ENCODE measurements at regions not wholly inside any gene's neighbourhood (a gene's known extent, or its start where the extent isn't known, plus 50 kb on each side); places are given as distances from the start of the nearest gene placed in this dataset.

- H3K27me3 ChIP-seq (ENCODE audit: control insufficient read depth in 3 of 3, insufficient read depth in 3 of 3, low read length in 3 of 3), result no peaks in the 10 kb centered on the region
These were observed 1141.3 kb downstream of the BRINP3 start for GRCh38 chr1:189336115-189337100.

GRCh38 chr1:189349607-189350006 is 1128.1 kb downstream of the BRINP3 start:
- Histone ChIP-seq H3K36me3 (ENCODE audit: control insufficient read depth in 3 of 3, insufficient read depth in 3 of 3, low read length in 3 of 3) (no peaks in the 10 kb centered on the region), H3K9ac (ENCODE audit: low read depth in 1 of 3, low read length in 3 of 3) (no peak overlapping the region), H3K9me3 (ENCODE audit: control insufficient read depth in 3 of 3, low read length in 3 of 3) (no peaks in the 10 kb centered on the region), H3K27ac (ENCODE audit: low read depth, low read length) (no peak overlapping the region), H3K27me3 (ENCODE audit: control insufficient read depth in 3 of 3, insufficient read depth in 3 of 3, low read length in 3 of 3) (no peaks in the 10 kb centered on the region), H3K4me3 (ENCODE audit: low read length in 3 of 3) (no peak overlapping the region), H3K4me1 (ENCODE audit: control insufficient read depth in 3 of 3, insufficient read depth in 3 of 3, low read length in 3 of 3) (no peaks in the 10 kb centered on the region)

More at GRCh38 chr1:189336115-189337100, 1141.3 kb downstream of the BRINP3 start:
- Histone ChIP-seq H3K27ac (ENCODE audit: low read depth, low read length) (no peak overlapping the region), H3K36me3 (ENCODE audit: control insufficient read depth in 3 of 3, insufficient read depth in 3 of 3, low read length in 3 of 3) (no peaks in the 10 kb centered on the region), H3K4me3 (ENCODE audit: low read length in 3 of 3) (no peak overlapping the region), H3K9me3 (ENCODE audit: control insufficient read depth in 3 of 3, low read length in 3 of 3) (no peaks in the 10 kb centered on the region), H3K4me1 (ENCODE audit: control insufficient read depth in 3 of 3, insufficient read depth in 3 of 3, low read length in 3 of 3) (no peaks in the 10 kb centered on the region), H3K9ac (ENCODE audit: low read depth in 1 of 3, low read length in 3 of 3) (no peak overlapping the region)

GRCh38 chr1:189350983-189351616 is 1126.6 kb downstream of the BRINP3 start:
- H3K36me3 ChIP-seq (ENCODE audit: control insufficient read depth in 3 of 3, insufficient read depth in 3 of 3, low read length in 3 of 3), result no peaks in the 10 kb centered on the region
- no peaks in the 10 kb centered on the region for H3K27me3 ChIP-seq (ENCODE audit: control insufficient read depth in 3 of 3, insufficient read depth in 3 of 3, low read length in 3 of 3)
- no peak overlapping the region for H3K27ac ChIP-seq (ENCODE audit: low read depth, low read length)
- no peaks in the 10 kb centered on the region for H3K9me3 ChIP-seq (ENCODE audit: control insufficient read depth in 3 of 3, low read length in 3 of 3)
- no peaks in the 10 kb centered on the region for H3K4me1 ChIP-seq (ENCODE audit: control insufficient read depth in 3 of 3, insufficient read depth in 3 of 3, low read length in 3 of 3)
- peak overlapping the region in 1 of 3 donors; percentile 24 for H3K4me3 ChIP-seq (ENCODE audit: low read length in 3 of 3)
- H3K9ac ChIP-seq (ENCODE audit: low read depth in 1 of 3, low read length in 3 of 3), result no peak overlapping the region

GRCh38 chr1:189351960-189352359 is 1125.7 kb downstream of the BRINP3 start:
- Histone ChIP-seq H3K36me3 (ENCODE audit: control insufficient read depth in 3 of 3, insufficient read depth in 3 of 3, low read length in 3 of 3) (no peaks in the 10 kb centered on the region), H3K27me3 (ENCODE audit: control insufficient read depth in 3 of 3, insufficient read depth in 3 of 3, low read length in 3 of 3) (no peaks in the 10 kb centered on the region), H3K4me3 (ENCODE audit: low read length in 3 of 3) (no peak overlapping the region), H3K4me1 (ENCODE audit: control insufficient read depth in 3 of 3, insufficient read depth in 3 of 3, low read length in 3 of 3) (no peaks in the 10 kb centered on the region), H3K9ac (ENCODE audit: low read depth in 1 of 3, low read length in 3 of 3) (no peak overlapping the region), H3K27ac (ENCODE audit: low read depth, low read length) (no peak overlapping the region), H3K9me3 (ENCODE audit: control insufficient read depth in 3 of 3, low read length in 3 of 3) (no peaks in the 10 kb centered on the region)

- H3K9me3 ChIP-seq (ENCODE audit: control insufficient read depth in 3 of 3, low read length in 3 of 3), result no peaks in the 10 kb centered on the region
- no peaks in the 10 kb centered on the region for H3K27me3 ChIP-seq (ENCODE audit: control insufficient read depth in 3 of 3, insufficient read depth in 3 of 3, low read length in 3 of 3)
- H3K4me1 ChIP-seq (ENCODE audit: control insufficient read depth in 3 of 3, insufficient read depth in 3 of 3, low read length in 3 of 3), result no peaks in the 10 kb centered on the region
- H3K36me3 ChIP-seq (ENCODE audit: control insufficient read depth in 3 of 3, insufficient read depth in 3 of 3, low read length in 3 of 3), result no peaks in the 10 kb centered on the region
- H3K4me3 ChIP-seq (ENCODE audit: low read length in 3 of 3), result no peak overlapping the region
- H3K9ac ChIP-seq (ENCODE audit: low read depth in 1 of 3, low read length in 3 of 3), result no peak overlapping the region
- H3K27ac ChIP-seq (ENCODE audit: low read depth, low read length), result no peak overlapping the region
These were observed 1121.5 kb downstream of the BRINP3 start for GRCh38 chr1:189356206-189356605.

- Histone ChIP-seq H3K27me3 (ENCODE audit: control insufficient read depth in 3 of 3, insufficient read depth in 3 of 3, low read length in 3 of 3) (no peaks in the 10 kb centered on the region), H3K4me1 (ENCODE audit: control insufficient read depth in 3 of 3, insufficient read depth in 3 of 3, low read length in 3 of 3) (no peaks in the 10 kb centered on the region), H3K27ac (ENCODE audit: low read depth, low read length) (no peak overlapping the region), H3K9me3 (ENCODE audit: control insufficient read depth in 3 of 3, low read length in 3 of 3) (no peaks in the 10 kb centered on the region), H3K9ac (ENCODE audit: low read depth in 1 of 3, low read length in 3 of 3) (no peak overlapping the region), H3K36me3 (ENCODE audit: control insufficient read depth in 3 of 3, insufficient read depth in 3 of 3, low read length in 3 of 3) (no peaks in the 10 kb centered on the region), H3K4me3 (ENCODE audit: low read length in 3 of 3) (no peak overlapping the region)
These were observed 1120.3 kb downstream of the BRINP3 start for GRCh38 chr1:189357317-189357716.

GRCh38 chr1:189369612-189370011 is 1108.1 kb downstream of the BRINP3 start:
- H3K4me1 ChIP-seq (ENCODE audit: control insufficient read depth in 3 of 3, insufficient read depth in 3 of 3, low read length in 3 of 3), result no peaks in the 10 kb centered on the region
- no peak overlapping the region for H3K27ac ChIP-seq (ENCODE audit: low read depth, low read length)
- no peaks in the 10 kb centered on the region for H3K9me3 ChIP-seq (ENCODE audit: control insufficient read depth in 3 of 3, low read length in 3 of 3)
- no peaks in the 10 kb centered on the region for H3K36me3 ChIP-seq (ENCODE audit: control insufficient read depth in 3 of 3, insufficient read depth in 3 of 3, low read length in 3 of 3)
- H3K27me3 ChIP-seq (ENCODE audit: control insufficient read depth in 3 of 3, insufficient read depth in 3 of 3, low read length in 3 of 3), result no peaks in the 10 kb centered on the region
- no peak overlapping the region for H3K9ac ChIP-seq (ENCODE audit: low read depth in 1 of 3, low read length in 3 of 3)
- no peak overlapping the region for H3K4me3 ChIP-seq (ENCODE audit: low read length in 3 of 3)

- Histone ChIP-seq H3K9ac (ENCODE audit: low read depth in 1 of 3, low read length in 3 of 3) (no peak overlapping the region), H3K36me3 (ENCODE audit: control insufficient read depth in 3 of 3, insufficient read depth in 3 of 3, low read length in 3 of 3) (no peaks in the 10 kb centered on the region), H3K9me3 (ENCODE audit: control insufficient read depth in 3 of 3, low read length in 3 of 3) (no peaks in the 10 kb centered on the region), H3K4me1 (ENCODE audit: control insufficient read depth in 3 of 3, insufficient read depth in 3 of 3, low read length in 3 of 3) (no peaks in the 10 kb centered on the region), H3K4me3 (ENCODE audit: low read length in 3 of 3) (no peak overlapping the region), H3K27ac (ENCODE audit: low read depth, low read length) (no peak overlapping the region), H3K27me3 (ENCODE audit: control insufficient read depth in 3 of 3, insufficient read depth in 3 of 3, low read length in 3 of 3) (no peaks in the 10 kb centered on the region)
These were observed 1102.8 kb downstream of the BRINP3 start for GRCh38 chr1:189374816-189375215.

- Histone ChIP-seq H3K4me1 (ENCODE audit: control insufficient read depth in 3 of 3, insufficient read depth in 3 of 3, low read length in 3 of 3) (no peaks in the 10 kb centered on the region), H3K36me3 (ENCODE audit: control insufficient read depth in 3 of 3, insufficient read depth in 3 of 3, low read length in 3 of 3) (no peaks in the 10 kb centered on the region), H3K27me3 (ENCODE audit: control insufficient read depth in 3 of 3, insufficient read depth in 3 of 3, low read length in 3 of 3) (no peaks in the 10 kb centered on the region), H3K9ac (ENCODE audit: low read depth in 1 of 3, low read length in 3 of 3) (no peak overlapping the region), H3K4me3 (ENCODE audit: low read length in 3 of 3) (no peak overlapping the region), H3K9me3 (ENCODE audit: control insufficient read depth in 3 of 3, low read length in 3 of 3) (no peaks in the 10 kb centered on the region), H3K27ac (ENCODE audit: low read depth, low read length) (no peak overlapping the region)
These were observed 1072.2 kb downstream of the BRINP3 start for GRCh38 chr1:189405419-189405818.

- no peaks in the 10 kb centered on the region for H3K4me1 ChIP-seq (ENCODE audit: control insufficient read depth in 3 of 3, insufficient read depth in 3 of 3, low read length in 3 of 3)
These were observed 1067.9 kb downstream of the BRINP3 start for GRCh38 chr1:189409774-189410173.

More at GRCh38 chr1:189409774-189410173, 1067.9 kb downstream of the BRINP3 start:
- Histone ChIP-seq H3K4me3 (ENCODE audit: low read length in 3 of 3) (no peak overlapping the region), H3K9ac (ENCODE audit: low read depth in 1 of 3, low read length in 3 of 3) (no peak overlapping the region), H3K27me3 (ENCODE audit: control insufficient read depth in 3 of 3, insufficient read depth in 3 of 3, low read length in 3 of 3) (no peaks in the 10 kb centered on the region), H3K27ac (ENCODE audit: low read depth, low read length) (no peak overlapping the region), H3K36me3 (ENCODE audit: control insufficient read depth in 3 of 3, insufficient read depth in 3 of 3, low read length in 3 of 3) (no peaks in the 10 kb centered on the region), H3K9me3 (ENCODE audit: control insufficient read depth in 3 of 3, low read length in 3 of 3) (no peaks in the 10 kb centered on the region)

Data from skeletal muscle tissue (tissue), 3 donors.